ENCODE measurements at regions not wholly inside any gene's neighbourhood (a gene's known extent, or its start where the extent isn't known, plus 50 kb on each side); places are given as distances from the start of the nearest gene placed in this dataset.
A peak's percentile ranks its signal among the peaks of the same experiment; 100 is the strongest.

DNA sequence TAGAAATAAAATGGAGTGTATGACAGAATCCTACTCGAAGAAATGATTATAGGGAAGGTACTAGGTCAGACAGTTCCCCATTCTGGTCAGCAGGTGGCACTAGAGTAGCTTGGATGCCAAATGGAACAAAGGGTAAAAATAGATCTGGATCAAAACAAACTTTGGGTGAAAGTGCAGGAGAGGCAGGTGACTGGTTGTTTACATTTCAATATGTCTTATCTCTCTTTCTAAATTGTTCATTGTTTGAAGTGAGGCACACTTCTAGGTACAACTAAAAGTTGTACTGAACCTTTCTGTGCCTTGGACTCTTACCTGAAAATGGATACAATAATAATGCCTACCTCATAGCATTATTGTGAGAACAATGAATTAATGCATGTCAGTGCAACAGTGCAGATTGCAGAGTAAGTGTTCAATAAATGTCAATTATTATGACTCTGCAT lies 62.0 kb upstream of the OSBPL8 start:
- TF ChIP-seq CTCF (IDR thresholded peaks at IDR 0.05) (peak; percentile 77 to 95 (median 94)), POLR2A (IDR thresholded peaks at IDR 0.05) (no peak)

Measured in esophagus squamous epithelium (tissue), 4 donors.